ENCODE measurements at regions not wholly inside any gene's neighbourhood (a gene's known extent, or its start where the extent isn't known, plus 50 kb on each side); places are given as distances from the start of the nearest gene placed in this dataset.

- POLR2A ChIA-PET, result no interaction called here
- TF ChIP-seq CTCF (IDR thresholded peaks at IDR 0.05; ENCODE audit: control extremely low read depth, extremely low read depth, low read depth, missing control alignments), result no peak
- no peak for DNase-seq (ENCODE audit: extremely low spot score)
- CTCF ChIA-PET, result no interaction called here
These were observed 639.7 kb downstream of the CCDC171 start for GRCh38 chr9:16192403-16193017.

DNA sequence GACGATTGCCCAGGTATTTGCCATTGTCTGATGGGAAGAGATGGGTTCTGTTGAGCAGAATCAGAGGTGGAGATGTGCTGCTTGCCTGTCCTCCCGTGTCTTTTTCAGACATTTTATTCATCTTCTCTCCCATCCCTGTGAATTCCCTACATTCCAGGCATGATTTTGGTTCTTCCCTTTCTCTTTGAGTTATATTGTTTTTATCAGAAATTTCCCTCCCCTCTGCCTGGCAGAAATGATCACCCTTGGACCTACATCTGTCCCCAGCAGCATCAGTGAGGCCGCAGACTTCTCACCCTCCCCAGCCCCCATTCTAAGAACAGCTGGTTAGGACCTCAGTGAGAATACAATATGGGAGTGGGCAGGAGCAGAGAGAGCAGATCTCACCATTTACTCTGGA lies 640.2 kb downstream of the CCDC171 start:
- ChIA-PET CTCF (no interaction called here), POLR2A (no interaction called here)
- no peak for DNase-seq (ENCODE audit: extremely low spot score)
- TF ChIP-seq CTCF (IDR thresholded peaks at IDR 0.05; ENCODE audit: control extremely low read depth, extremely low read depth, low read depth, missing control alignments), result no peak

DNA sequence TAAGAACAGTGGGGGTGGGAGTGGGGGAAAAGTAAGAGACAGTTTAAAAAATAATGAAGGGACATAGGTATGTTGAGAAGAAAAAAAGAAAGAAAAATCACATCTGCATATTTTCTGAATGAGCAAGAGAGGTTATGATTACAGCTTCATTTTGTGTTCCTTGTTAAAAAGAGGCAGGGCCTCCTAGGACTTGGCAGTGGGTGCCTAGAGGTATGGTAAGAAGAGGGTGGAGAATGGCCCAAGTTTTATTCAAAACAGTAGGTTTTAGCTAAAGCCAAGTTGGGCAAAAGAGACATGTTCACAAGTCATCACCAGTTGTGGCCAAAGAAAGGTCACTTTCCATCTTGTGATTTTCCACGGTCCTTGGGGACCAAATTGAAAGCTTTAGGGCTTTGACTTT lies 643.4 kb downstream of the CCDC171 start:
- DNase-seq (ENCODE audit: extremely low spot score), result no peak
- CTCF ChIA-PET, result interaction anchor here (1.7 kb wide), 1 partner anchor 11 kb away, joined by 6 read pairs; no protein-coding TSS in a partner anchor
- TF ChIP-seq CTCF (IDR thresholded peaks at IDR 0.05; ENCODE audit: control extremely low read depth, extremely low read depth, low read depth, missing control alignments), result no peak
- POLR2A ChIA-PET, result no interaction called here

- DNase-seq (ENCODE audit: extremely low spot score), result no peak
- CTCF ChIA-PET, result no interaction called here
- TF ChIP-seq CTCF (IDR thresholded peaks at IDR 0.05; ENCODE audit: control extremely low read depth, extremely low read depth, low read depth, missing control alignments), result no peak
- POLR2A ChIA-PET, result no interaction called here
These were observed 644.9 kb downstream of the CCDC171 start for GRCh38 chr9:16197578-16198370.

- DNase-seq (ENCODE audit: extremely low spot score), result no peak
- ChIA-PET POLR2A (interaction anchor here (0.6 kb wide), 1 partner anchor 40 kb away, joined by 4 read pairs; no protein-coding TSS in a partner anchor), CTCF (no interaction called here)
- TF ChIP-seq CTCF (IDR thresholded peaks at IDR 0.05; ENCODE audit: control extremely low read depth, extremely low read depth, low read depth, missing control alignments), result no peak
These were observed 646.2 kb downstream of the CCDC171 start for GRCh38 chr9:16198996-16199395.

DNA sequence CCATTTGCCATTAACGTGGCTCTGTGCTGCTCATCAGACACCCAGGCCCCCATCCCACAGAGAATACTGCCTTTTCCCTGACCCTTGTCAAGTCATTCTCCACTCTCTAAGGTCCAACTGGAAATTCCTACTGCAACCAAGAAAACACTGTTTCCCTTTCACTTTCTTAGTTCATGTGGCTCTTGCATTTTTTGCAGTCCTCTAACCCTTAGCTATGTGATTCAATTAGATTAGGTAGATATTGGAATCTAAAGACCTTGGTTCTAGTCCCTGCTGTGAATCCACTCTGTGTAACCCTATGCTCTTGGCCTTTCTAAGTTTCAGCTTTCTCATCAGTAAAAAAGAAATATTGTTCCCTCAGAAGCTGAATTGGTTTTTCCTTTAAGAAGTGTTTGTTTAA lies 649.4 kb downstream of the CCDC171 start:
- no peak for TF ChIP-seq CTCF (IDR thresholded peaks at IDR 0.05; ENCODE audit: control extremely low read depth, extremely low read depth, low read depth, missing control alignments)
- no peak for DNase-seq (ENCODE audit: extremely low spot score)
- CTCF ChIA-PET, result no interaction called here
- POLR2A ChIA-PET, result no interaction called here

Data from GM10248 (cell line).